Neural cell (in vitro differentiated cells): ENCODE measurements at regions not wholly inside any gene's neighbourhood (a gene's known extent, or its start where the extent isn't known, plus 50 kb on each side); places are given as distances from the start of the nearest gene placed in this dataset.

ENCODE experiments used
- H2AFZ ChIP-seq: fragments of 200-600, 300-800 bp; sonication (generic), shearing (Covaris generic); 2 replicates; pipeline ENCODE4 v1.6.0; 2014; ENCODE audit warnings: low read depth, mild to moderate bottlenecking, antibody characterized with exemption, low read length, moderate library complexity
- H3F3A ChIP-seq: fragments of 200-600 bp; shearing (Covaris generic); 2 replicates; pipeline ENCODE4 v1.6.1; 2016; ENCODE audit warnings: mild to moderate bottlenecking, moderate library complexity, mixed read lengths, antibody characterized with exemption, low read length; ENCODE audit not compliant: insufficient read depth, poor library complexity, severe bottlenecking
- H3K27ac ChIP-seq: fragments of 200-600, 300-800 bp; sonication (generic), shearing (Covaris generic); 2 replicates; pipeline ENCODE4 v1.5.1; 2014; ENCODE audit warnings: mild to moderate bottlenecking, low read length, moderate library complexity
- H3K27me3 ChIP-seq: fragments of 300-800, 200-600 bp; sonication (generic), shearing (Covaris generic); 2 replicates; pipeline ENCODE4 v1.6.0; 2014; ENCODE audit warnings: mild to moderate bottlenecking, low read depth, low read length, moderate library complexity; ENCODE audit not compliant: insufficient read depth
- H3K36me3 ChIP-seq: fragments of 300-800, 200-600 bp; sonication (generic), shearing (Covaris generic); 2 replicates; pipeline ENCODE4 v1.5.1; 2014; ENCODE audit warnings: mild to moderate bottlenecking, antibody characterized with exemption, low read length, moderate library complexity; ENCODE audit not compliant: insufficient read depth
- H3K4me2 ChIP-seq: fragments of 300-800, 200-600 bp; sonication (generic), shearing (Covaris generic); 2 replicates; pipeline ENCODE4 v1.6.0; 2014; ENCODE audit warnings: mild to moderate bottlenecking, low read length
- H3K4me3 ChIP-seq: fragments of 300-800, 200-600 bp; sonication (generic), shearing (Covaris generic); 2 replicates; pipeline ENCODE4 v1.5.1; 2014; ENCODE audit warnings: mild to moderate bottlenecking, low read length, moderate library complexity
- H3K79me2 ChIP-seq: fragments of 200-600 bp; shearing (Covaris generic); replicated peaks from 2 replicates; pipeline ENCODE4 v1.6.0; 2014; ENCODE audit warnings: mild to moderate bottlenecking, low read length, moderate library complexity; ENCODE audit not compliant: insufficient read depth
- H3K9ac ChIP-seq: fragments of 300-800, 200-600 bp; sonication (generic), shearing (Covaris generic); 2 replicates; pipeline ENCODE4 v1.6.1; 2016; ENCODE audit warnings: mild to moderate bottlenecking, low read length, mixed read lengths
- H3K9me2 ChIP-seq: fragments of 200-600 bp; shearing (Covaris generic); 2 replicates; pipeline ENCODE4 v1.6.1; 2016; ENCODE audit warnings: mild to moderate bottlenecking, low read length, mixed read lengths; ENCODE audit not compliant: insufficient read depth
- H3K9me3 ChIP-seq: fragments of 200-600, 300-800 bp; sonication (generic), shearing (Covaris generic); 2 replicates; pipeline ENCODE4 v1.6.1; 2016; ENCODE audit warnings: mild to moderate bottlenecking, mixed run types, low read length, moderate library complexity, mixed read lengths
- H4K20me1 ChIP-seq: fragments of 200-600 bp; shearing (Covaris generic); 2 replicates; pipeline ENCODE4 v1.6.1; 2016; ENCODE audit warnings: mild to moderate bottlenecking, mixed run types; ENCODE audit not compliant: insufficient read depth
- EP300 ChIP-seq: fragments of 450-650 bp; conservative IDR thresholded peaks from 2 replicates; pipeline ENCODE4 v1.6.1; 2014; ENCODE audit warnings: antibody characterized with exemption, mild to moderate bottlenecking, moderate library complexity; ENCODE audit not compliant: poor library complexity, severe bottlenecking
- EZH2 ChIP-seq: fragments of 200-600, 300-800 bp; shearing (Covaris generic), sonication (generic); IDR thresholded peaks from 2 replicates; pipeline ENCODE4 v1.6.1; 2014; ENCODE audit warnings: antibody characterized with exemption, low read length, borderline replicate concordance, mild to moderate bottlenecking; ENCODE audit not compliant: insufficient read depth, poor library complexity, severe bottlenecking
- MXI1 ChIP-seq: fragments of 450-650 bp; conservative IDR thresholded peaks from 2 replicates; pipeline ENCODE4 v1.6.1; 2014; ENCODE audit warnings: antibody characterized with exemption, mild to moderate bottlenecking; ENCODE audit not compliant: poor library complexity, severe bottlenecking
- POLR2AphosphoS5 ChIP-seq: IDR thresholded peaks from 2 replicates; pipeline ENCODE4 v1.6.1; 2012
- RAD21 ChIP-seq: fragments of 450-650 bp; conservative IDR thresholded peaks from 2 replicates; pipeline ENCODE4 v1.6.1; 2014; ENCODE audit warnings: antibody characterized with exemption, mild to moderate bottlenecking, moderate library complexity
- SMC3 ChIP-seq: fragments of 450-650 bp; conservative IDR thresholded peaks from 2 replicates; pipeline ENCODE4 v1.6.1; 2014; ENCODE audit warnings: antibody characterized with exemption, mild to moderate bottlenecking, moderate library complexity; ENCODE audit not compliant: poor library complexity
- TAF1 ChIP-seq: IDR thresholded peaks from 2 replicates; pipeline ENCODE4 v1.6.1; 2012; ENCODE audit warnings: low read depth
- TF ChIP-seq, protein P1 (sequence below): fragments of 450-650 bp; IDR thresholded peaks from 2 replicates; pipeline ENCODE4 v1.5.1; 2014; ENCODE audit warnings: antibody characterized with exemption, mild to moderate bottlenecking, moderate library complexity; ENCODE audit not compliant: poor library complexity, severe bottlenecking
- TF ChIP-seq, protein P2 (sequence below): IDR thresholded peaks from 2 replicates; pipeline ENCODE4 v1.6.1; 2012; ENCODE audit warnings: borderline replicate concordance

DNA sequence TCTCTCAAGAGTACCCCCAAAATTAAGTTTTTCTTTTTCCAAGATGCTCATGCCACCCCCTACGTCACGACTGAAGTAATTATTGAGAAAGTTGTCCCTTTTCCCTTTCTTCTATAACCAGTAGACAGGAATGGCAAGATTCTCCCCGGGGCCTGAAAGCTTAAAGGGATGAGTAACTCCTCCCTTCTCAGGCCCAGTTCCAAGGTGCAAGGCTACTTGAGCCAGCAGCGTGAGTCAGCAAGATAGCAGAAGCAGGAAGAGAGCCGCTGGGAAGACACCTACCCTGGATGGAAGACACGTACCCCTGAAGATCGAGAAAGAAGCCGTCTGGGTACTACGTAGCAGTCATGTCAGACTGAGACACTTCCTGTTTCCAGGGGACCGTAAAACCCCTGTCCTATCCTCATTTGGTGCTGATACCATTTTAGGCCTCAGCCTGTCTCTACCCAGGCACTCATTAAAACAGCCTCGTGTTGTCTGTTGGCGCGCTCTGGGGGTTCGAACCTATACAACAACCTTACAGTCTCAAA, 241.0 kb downstream of the ADGRG6 start:
- Histone ChIP-seq H3K27me3 (no peaks in the 10 kb centered on the region), H4K20me1 (no peaks in the 10 kb centered on the region), H2AFZ (no peak overlapping the region), H3K4me3 (no peak overlapping the region), H3K79me2 (no peaks in the 10 kb centered on the region), H3K9me2 (no peaks in the 10 kb centered on the region), H3K4me2 (no peak overlapping the region), H3K9me3 (no peaks in the 10 kb centered on the region), H3F3A (no peaks in the 10 kb centered on the region), H3K9ac (no peak overlapping the region), H3K36me3 (no peaks in the 10 kb centered on the region), H3K27ac (no peak overlapping the region)
- TF ChIP-seq EZH2 = no peak
- TF ChIP-seq, protein P1, sequence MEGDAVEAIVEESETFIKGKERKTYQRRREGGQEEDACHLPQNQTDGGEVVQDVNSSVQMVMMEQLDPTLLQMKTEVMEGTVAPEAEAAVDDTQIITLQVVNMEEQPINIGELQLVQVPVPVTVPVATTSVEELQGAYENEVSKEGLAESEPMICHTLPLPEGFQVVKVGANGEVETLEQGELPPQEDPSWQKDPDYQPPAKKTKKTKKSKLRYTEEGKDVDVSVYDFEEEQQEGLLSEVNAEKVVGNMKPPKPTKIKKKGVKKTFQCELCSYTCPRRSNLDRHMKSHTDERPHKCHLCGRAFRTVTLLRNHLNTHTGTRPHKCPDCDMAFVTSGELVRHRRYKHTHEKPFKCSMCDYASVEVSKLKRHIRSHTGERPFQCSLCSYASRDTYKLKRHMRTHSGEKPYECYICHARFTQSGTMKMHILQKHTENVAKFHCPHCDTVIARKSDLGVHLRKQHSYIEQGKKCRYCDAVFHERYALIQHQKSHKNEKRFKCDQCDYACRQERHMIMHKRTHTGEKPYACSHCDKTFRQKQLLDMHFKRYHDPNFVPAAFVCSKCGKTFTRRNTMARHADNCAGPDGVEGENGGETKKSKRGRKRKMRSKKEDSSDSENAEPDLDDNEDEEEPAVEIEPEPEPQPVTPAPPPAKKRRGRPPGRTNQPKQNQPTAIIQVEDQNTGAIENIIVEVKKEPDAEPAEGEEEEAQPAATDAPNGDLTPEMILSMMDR = no peak
- no peak for TF ChIP-seq MXI1
- no peak for TF ChIP-seq SMC3
- no peak for TF ChIP-seq POLR2AphosphoS5
- TF ChIP-seq EP300 = no peak
- no peak for TF ChIP-seq RAD21
- TF ChIP-seq, protein P2, sequence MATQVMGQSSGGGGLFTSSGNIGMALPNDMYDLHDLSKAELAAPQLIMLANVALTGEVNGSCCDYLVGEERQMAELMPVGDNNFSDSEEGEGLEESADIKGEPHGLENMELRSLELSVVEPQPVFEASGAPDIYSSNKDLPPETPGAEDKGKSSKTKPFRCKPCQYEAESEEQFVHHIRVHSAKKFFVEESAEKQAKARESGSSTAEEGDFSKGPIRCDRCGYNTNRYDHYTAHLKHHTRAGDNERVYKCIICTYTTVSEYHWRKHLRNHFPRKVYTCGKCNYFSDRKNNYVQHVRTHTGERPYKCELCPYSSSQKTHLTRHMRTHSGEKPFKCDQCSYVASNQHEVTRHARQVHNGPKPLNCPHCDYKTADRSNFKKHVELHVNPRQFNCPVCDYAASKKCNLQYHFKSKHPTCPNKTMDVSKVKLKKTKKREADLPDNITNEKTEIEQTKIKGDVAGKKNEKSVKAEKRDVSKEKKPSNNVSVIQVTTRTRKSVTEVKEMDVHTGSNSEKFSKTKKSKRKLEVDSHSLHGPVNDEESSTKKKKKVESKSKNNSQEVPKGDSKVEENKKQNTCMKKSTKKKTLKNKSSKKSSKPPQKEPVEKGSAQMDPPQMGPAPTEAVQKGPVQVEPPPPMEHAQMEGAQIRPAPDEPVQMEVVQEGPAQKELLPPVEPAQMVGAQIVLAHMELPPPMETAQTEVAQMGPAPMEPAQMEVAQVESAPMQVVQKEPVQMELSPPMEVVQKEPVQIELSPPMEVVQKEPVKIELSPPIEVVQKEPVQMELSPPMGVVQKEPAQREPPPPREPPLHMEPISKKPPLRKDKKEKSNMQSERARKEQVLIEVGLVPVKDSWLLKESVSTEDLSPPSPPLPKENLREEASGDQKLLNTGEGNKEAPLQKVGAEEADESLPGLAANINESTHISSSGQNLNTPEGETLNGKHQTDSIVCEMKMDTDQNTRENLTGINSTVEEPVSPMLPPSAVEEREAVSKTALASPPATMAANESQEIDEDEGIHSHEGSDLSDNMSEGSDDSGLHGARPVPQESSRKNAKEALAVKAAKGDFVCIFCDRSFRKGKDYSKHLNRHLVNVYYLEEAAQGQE = no peak
- TF ChIP-seq TAF1 = no peak

DNA sequence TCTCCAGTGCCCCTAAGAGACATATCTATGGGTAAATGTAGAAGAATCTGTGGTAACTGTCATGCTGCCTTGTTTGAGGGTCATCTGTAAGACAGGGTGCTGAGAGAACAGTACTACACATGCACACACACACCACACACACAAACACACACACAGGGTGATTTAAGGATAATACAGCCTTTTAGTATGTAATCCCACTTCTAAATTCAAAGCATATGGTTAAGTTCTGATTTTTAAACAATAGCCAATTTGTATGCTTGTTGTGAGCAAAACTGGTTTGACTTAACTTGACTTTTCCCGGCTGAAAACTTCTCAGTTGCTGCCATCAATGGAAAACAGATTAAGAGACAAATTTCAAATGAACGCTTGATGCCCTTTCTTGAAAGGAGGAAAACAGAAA, 241.8 kb downstream of the ADGRG6 start:
- Histone ChIP-seq H4K20me1 (no peaks in the 10 kb centered on the region), H3K79me2 (no peaks in the 10 kb centered on the region), H3K4me2 (no peak overlapping the region), H3K9ac (no peak overlapping the region), H3K9me2 (no peaks in the 10 kb centered on the region), H3F3A (no peaks in the 10 kb centered on the region), H3K9me3 (no peaks in the 10 kb centered on the region), H3K36me3 (no peaks in the 10 kb centered on the region), H3K27me3 (no peaks in the 10 kb centered on the region), H3K27ac (no peak overlapping the region), H2AFZ (no peak overlapping the region), H3K4me3 (no peak overlapping the region)
- TF ChIP-seq SMC3 (no peak), TAF1 (no peak), EP300 (no peak), POLR2AphosphoS5 (no peak), MXI1 (no peak), RAD21 (no peak), EZH2 (no peak)
- TF ChIP-seq, protein P2 = no peak
- TF ChIP-seq, protein P1 = no peak
